VCaP (cell line): ENCODE measurements at regions not wholly inside any gene's neighbourhood (a gene's known extent, or its start where the extent isn't known, plus 50 kb on each side); places are given as distances from the start of the nearest gene placed in this dataset.
A peak's percentile ranks its signal among the peaks of the same experiment; 100 is the strongest.

Experiments
- H3K27ac ChIP-seq: fragments of 450-650 bp; 2 replicates; pipeline ENCODE4 v1.5.1; 2017
- CTCF ChIP-seq: fragments of 450-650 bp; conservative IDR thresholded peaks from 2 replicates; pipeline ENCODE4 v1.5.1; 2017; ENCODE audit warnings: mild to moderate bottlenecking, moderate library complexity

GRCh38 chr12:19630536-19630935 lies 191.2 kb downstream of the AEBP2 start:
- TF ChIP-seq CTCF, result no peak
- H3K27ac ChIP-seq, result no peak overlapping the region

GRCh38 chr12:19633194-19633593 lies 193.9 kb downstream of the AEBP2 start:
- H3K27ac ChIP-seq, result no peak overlapping the region
- TF ChIP-seq CTCF, result no peak

GRCh38 chr12:19633641-19634040 lies 194.3 kb downstream of the AEBP2 start:
- TF ChIP-seq CTCF, result no peak
- H3K27ac ChIP-seq, result no peak overlapping the region

GRCh38 chr12:19639781-19640415 lies 200.6 kb downstream of the AEBP2 start:
- no peak for TF ChIP-seq CTCF
- no peak overlapping the region for H3K27ac ChIP-seq

- no peak overlapping the region for H3K27ac ChIP-seq
- TF ChIP-seq CTCF, result no peak
Observed at GRCh38 chr12:19641235-19642080, 202.2 kb downstream of the AEBP2 start.

GRCh38 chr12:19642345-19642744 lies 203.1 kb downstream of the AEBP2 start:
- TF ChIP-seq CTCF, result no peak
- no peak overlapping the region for H3K27ac ChIP-seq

- peak; percentile 68 for TF ChIP-seq CTCF
- H3K27ac ChIP-seq, result no peak overlapping the region
Observed at GRCh38 chr12:19643635-19644034, 204.3 kb downstream of the AEBP2 start.
